PC-3 (cell line): ENCODE measurements at regions not wholly inside any gene's neighbourhood (a gene's known extent, or its start where the extent isn't known, plus 50 kb on each side); places are given as distances from the start of the nearest gene placed in this dataset.
"Not testable (repeated sequence)": the region's sequence is repeated elsewhere in the genome, so short reads cannot be mapped to it uniquely, and the experiment has no call there.

ENCODE experiments used
- ATAC-seq: fragments of 200-7000 bp; cut with Tn5 transposase; 2 replicates; pipeline ENCODE4 v1.9.1; 2020; ENCODE audit warnings: mild to moderate bottlenecking, moderate library complexity
- BruUV-seq: library from RNA; stranded (reverse); fragments of 400-500 nt; replicated peaks from 2 replicates; lab custom pipeline; 2021; lab: Mats Ljungman, UMichigan
- CTCF ChIA-PET: fragments of 300-600 bp; sonication (Branson Sonifier 250); formaldehyde crosslinking; loops from one replicate; lab custom pipeline; 2022; ENCODE audit warnings: antibody characterized with exemption; lab: Charles Lee
- POLR2A ChIA-PET: fragments of 300-600 bp; sonication (Branson Sonifier 250); formaldehyde crosslinking; loops from one replicate; lab custom pipeline; 2022; ENCODE audit warnings: antibody characterized with exemption; ENCODE audit not compliant: unreplicated experiment; lab: Charles Lee
- DNase-seq: peaks from one replicate; pipeline ENCODE4 v3.0.0-alpha.2; 2015
- H2AFZ ChIP-seq: fragments of 300-600 bp; sonication (generic); 2 replicates; pipeline ENCODE4 v1.6.0; 2016; ENCODE audit warnings: antibody characterized with exemption, low read length
- H3F3A ChIP-seq: fragments of 300-600 bp; sonication (generic); one replicate; pipeline ENCODE4 v1.6.0; 2017; ENCODE audit warnings: antibody characterized with exemption, low read length, control low read depth, mild to moderate bottlenecking; ENCODE audit not compliant: unreplicated experiment
- H3K27ac ChIP-seq: fragments of 300-600 bp; sonication (generic); 2 replicates; pipeline ENCODE4 v1.5.1; 2016; ENCODE audit warnings: mild to moderate bottlenecking, low read length
- H3K27me3 ChIP-seq: fragments of 300-600 bp; sonication (generic); 2 replicates; pipeline ENCODE4 v1.6.1; 2016; ENCODE audit warnings: low read length, mixed read lengths
- H3K36me3 ChIP-seq: fragments of 300-600 bp; sonication (generic); 2 replicates; pipeline ENCODE4 v1.6.1; 2016; ENCODE audit warnings: low read depth, mixed run types, low read length, mixed read lengths
- H3K4me1 ChIP-seq: fragments of 300-600 bp; sonication (generic); 2 replicates; pipeline ENCODE4 v1.5.1; 2016; ENCODE audit warnings: low read length; ENCODE audit not compliant: insufficient read depth
- H3K4me2 ChIP-seq: fragments of 300-600 bp; sonication (generic); 2 replicates; pipeline ENCODE4 v1.6.0; 2016; ENCODE audit warnings: low read length
- H3K4me3 ChIP-seq: fragments of 300-600 bp; sonication (generic); 2 replicates; pipeline ENCODE4 v1.5.1; 2016; ENCODE audit warnings: mild to moderate bottlenecking, low read length, mixed read lengths
- H3K79me2 ChIP-seq: fragments of 300-600 bp; sonication (generic); 2 replicates; pipeline ENCODE4 v1.6.1; 2017; ENCODE audit warnings: low read length, mixed read lengths
- H3K9ac ChIP-seq: fragments of 300-600 bp; sonication (generic); 2 replicates; pipeline ENCODE4 v1.6.0; 2016; ENCODE audit warnings: mild to moderate bottlenecking, low read length
- H3K9me2 ChIP-seq: fragments of 300-600 bp; sonication (generic); replicated peaks from 2 replicates; pipeline ENCODE4 v1.6.1; 2016; ENCODE audit warnings: mixed run types, low read length, mixed read lengths
- H3K9me3 ChIP-seq: fragments of 300-600 bp; sonication (generic); 2 replicates; pipeline ENCODE4 v1.6.1; 2016; ENCODE audit warnings: low read length, mixed read lengths
- H4K20me1 ChIP-seq: fragments of 300-600 bp; sonication (generic); 2 replicates; pipeline ENCODE4 v1.6.1; 2016; ENCODE audit warnings: low read length, mixed read lengths
- EZH2 ChIP-seq: fragments of 300-600 bp; sonication (generic); IDR thresholded peaks from one replicate; pipeline ENCODE4 v1.6.1; 2017; ENCODE audit warnings: antibody characterized with exemption, mild to moderate bottlenecking, low read length; ENCODE audit not compliant: unreplicated experiment
- EZH2phosphoT487 ChIP-seq: fragments of 300-600 bp; sonication (generic); IDR thresholded peaks from 2 replicates; pipeline ENCODE4 v1.6.1; 2018; ENCODE audit warnings: mild to moderate bottlenecking, antibody characterized with exemption, low read length, borderline replicate concordance
- intact Hi-C: fragments of 100-400 bp; cut with micrococcal nuclease; formaldehyde crosslinking; loops from 2 replicates; pipeline ENCODE4 v1.9.0; 2023
- TF ChIP-seq, protein P1 (sequence below): fragments of 300-600 bp; sonication (generic); conservative IDR thresholded peaks from 2 replicates; pipeline ENCODE4 v1.5.1; 2017; ENCODE audit warnings: antibody characterized with exemption, low read depth, mild to moderate bottlenecking, low read length

DNA sequence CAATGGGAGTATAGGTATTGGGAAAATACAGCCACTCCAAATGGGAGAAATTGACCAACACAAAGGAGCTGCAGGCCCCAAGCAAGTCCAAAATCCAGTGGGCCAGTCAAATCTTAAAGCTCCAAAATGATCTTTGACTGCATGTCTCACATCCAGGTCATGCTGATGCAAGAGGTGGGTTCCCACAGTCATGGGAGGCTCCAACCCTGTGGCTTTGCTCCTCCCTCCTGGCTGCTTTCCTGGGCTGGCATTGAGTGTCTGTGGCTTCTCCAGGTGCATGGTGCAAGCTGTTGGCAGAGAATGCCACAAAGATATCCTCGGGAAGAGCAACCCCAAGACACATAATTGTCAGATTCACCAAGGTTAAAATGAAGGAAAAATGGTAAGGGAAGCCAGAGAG lies 80.8 kb downstream of the IGLL5 start:
- Histone ChIP-seq H3K9ac (no peak overlapping the region), H2AFZ (no peak overlapping the region), H3F3A (no peaks in the 10 kb centered on the region), H3K9me3 (no peaks in the 10 kb centered on the region), H3K27me3 (no peaks in the 10 kb centered on the region), H3K4me3 (no peak overlapping the region), H3K27ac (no peak overlapping the region), H4K20me1 (no peaks in the 10 kb centered on the region), H3K79me2 (no peaks in the 10 kb centered on the region), H3K9me2 (no peaks in the 10 kb centered on the region), H3K36me3 (no peaks in the 10 kb centered on the region), H3K4me1 (no peaks in the 10 kb centered on the region), H3K4me2 (no peak overlapping the region)
- no TSS peak for BruUV-seq
- intact Hi-C loops, result no loop called here
- POLR2A ChIA-PET, result no interaction called here
- TF ChIP-seq, protein P1, sequence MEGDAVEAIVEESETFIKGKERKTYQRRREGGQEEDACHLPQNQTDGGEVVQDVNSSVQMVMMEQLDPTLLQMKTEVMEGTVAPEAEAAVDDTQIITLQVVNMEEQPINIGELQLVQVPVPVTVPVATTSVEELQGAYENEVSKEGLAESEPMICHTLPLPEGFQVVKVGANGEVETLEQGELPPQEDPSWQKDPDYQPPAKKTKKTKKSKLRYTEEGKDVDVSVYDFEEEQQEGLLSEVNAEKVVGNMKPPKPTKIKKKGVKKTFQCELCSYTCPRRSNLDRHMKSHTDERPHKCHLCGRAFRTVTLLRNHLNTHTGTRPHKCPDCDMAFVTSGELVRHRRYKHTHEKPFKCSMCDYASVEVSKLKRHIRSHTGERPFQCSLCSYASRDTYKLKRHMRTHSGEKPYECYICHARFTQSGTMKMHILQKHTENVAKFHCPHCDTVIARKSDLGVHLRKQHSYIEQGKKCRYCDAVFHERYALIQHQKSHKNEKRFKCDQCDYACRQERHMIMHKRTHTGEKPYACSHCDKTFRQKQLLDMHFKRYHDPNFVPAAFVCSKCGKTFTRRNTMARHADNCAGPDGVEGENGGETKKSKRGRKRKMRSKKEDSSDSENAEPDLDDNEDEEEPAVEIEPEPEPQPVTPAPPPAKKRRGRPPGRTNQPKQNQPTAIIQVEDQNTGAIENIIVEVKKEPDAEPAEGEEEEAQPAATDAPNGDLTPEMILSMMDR, result no peak
- TF ChIP-seq EZH2phosphoT487 (no peak), EZH2 (no peak)
- ATAC-seq, result no peak
- no peak for DNase-seq
- CTCF ChIA-PET, result no interaction called here

DNA sequence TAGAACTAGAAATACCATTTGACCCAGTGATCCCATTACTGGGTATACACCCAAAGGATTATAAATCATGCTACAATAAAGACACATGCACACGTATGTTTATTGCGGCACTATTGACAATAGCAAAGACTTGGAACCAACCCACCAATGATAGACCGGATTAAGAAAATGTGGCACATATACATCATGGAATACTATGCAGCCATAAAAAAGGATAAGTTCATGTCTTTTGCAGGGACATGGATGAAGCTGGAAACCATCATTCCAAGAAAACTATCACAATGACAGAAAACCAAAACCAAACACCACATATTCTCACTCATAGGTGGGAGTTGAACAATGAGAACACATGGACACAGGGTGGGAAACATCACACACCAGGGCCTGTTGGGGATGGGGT lies 85.0 kb downstream of the IGLL5 start:
- H3K9ac ChIP-seq, CTCF ChIA-PET, DNase-seq, H3F3A ChIP-seq, H4K20me1 ChIP-seq, H3K9me2 ChIP-seq, H3K79me2 ChIP-seq, H3K36me3 ChIP-seq, H2AFZ ChIP-seq, H3K4me2 ChIP-seq, BruUV-seq, H3K9me3 ChIP-seq, POLR2A ChIA-PET, intact Hi-C loops, H3K4me1 ChIP-seq, H3K27me3 ChIP-seq, H3K4me3 ChIP-seq, ATAC-seq, H3K27ac ChIP-seq: not testable (repeated sequence)

DNA sequence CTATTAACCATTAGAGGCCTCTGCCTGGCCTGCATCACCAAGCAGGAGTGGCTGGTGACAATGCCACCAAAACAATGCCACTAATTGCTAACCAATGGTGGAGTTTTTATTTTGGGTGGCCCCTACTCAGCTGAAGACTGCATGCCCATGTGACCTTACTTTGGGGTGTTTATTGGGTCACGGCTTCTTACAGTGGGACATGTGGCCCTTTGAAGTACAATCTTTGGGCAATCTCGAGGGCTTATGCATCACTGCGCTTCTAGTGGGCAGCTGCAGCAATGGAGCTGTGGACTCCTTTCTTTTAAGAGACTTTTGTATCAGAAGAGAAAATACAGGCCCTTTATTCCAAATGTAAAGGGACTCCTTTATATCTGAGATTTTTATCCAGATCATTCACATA lies 85.7 kb downstream of the IGLL5 start:
- no peak for DNase-seq
- ChIA-PET POLR2A (no interaction called here), CTCF (no interaction called here)
- Histone ChIP-seq H4K20me1 (no peaks in the 10 kb centered on the region), H3K4me3 (no peak overlapping the region), H3K9me3 (no peaks in the 10 kb centered on the region), H3K79me2 (no peaks in the 10 kb centered on the region), H3K9me2 (no peaks in the 10 kb centered on the region), H3F3A (no peaks in the 10 kb centered on the region), H3K4me2 (no peak overlapping the region), H3K4me1 (no peaks in the 10 kb centered on the region), H3K36me3 (no peaks in the 10 kb centered on the region), H3K27ac (no peak overlapping the region), H2AFZ (no peak overlapping the region), H3K27me3 (no peaks in the 10 kb centered on the region), H3K9ac (no peak overlapping the region)
- no peak for ATAC-seq
- intact Hi-C loops, result no loop called here
- BruUV-seq, result no TSS peak
- TF ChIP-seq EZH2 (no peak), EZH2phosphoT487 (no peak)
- TF ChIP-seq, protein P1, result no peak
